ENCODE measurements at regions not wholly inside any gene's neighbourhood (a gene's known extent, or its start where the extent isn't known, plus 50 kb on each side); places are given as distances from the start of the nearest gene placed in this dataset.

GRCh38 chr6:6919173-6919572 is 188.6 kb upstream of the RREB1 start:
- CTCF ChIA-PET = interaction anchor here (0.6 to 1.0 kb wide), 2 partner anchors 8 to 293 kb away, joined by 3 read pairs; no protein-coding TSS in a partner anchor
- DNase-seq = no peak
- no peaks in the 10 kb centered on the region for H3F3A ChIP-seq (replicated peaks; ENCODE audit: insufficient read depth)
- POLR2A ChIA-PET = no interaction called here
- H3K4me1 ChIP-seq (ENCODE audit: control insufficient read depth in 1 of 2, insufficient read depth in 2 of 2, low read depth in 1 of 2, low read length in 1 of 2) = no peaks in the 10 kb centered on the region
- WGBS (ENCODE audit: low lambda C conversion rate) = 84% methylated on average over 2 of the region's 2 CpGs
- TF ChIP-seq EZH2phosphoT487 (IDR thresholded peaks at IDR 0.05; ENCODE audit: borderline replicate concordance, low read depth) (no peak), CHD2 (IDR thresholded peaks at IDR 0.05; ENCODE audit: low read length, partially characterized antibody) (no peak), GATA2 (CRISPR knock-in tag; IDR thresholded peaks at IDR 0.05) (no peak), USF2 (IDR thresholded peaks at IDR 0.05; ENCODE audit: borderline replicate concordance, low read depth, low read length) (no peak)
- H3K27ac ChIP-seq (ENCODE audit: low read depth in 2 of 2, low read length in 1 of 2) = no peak overlapping the region
- no peak overlapping the region for H3K4me2 ChIP-seq
- no peak overlapping the region for H2AFZ ChIP-seq (ENCODE audit: low read depth)
- H4K20me1 ChIP-seq (ENCODE audit: insufficient read depth) = no peaks in the 10 kb centered on the region
- H3K9me3 ChIP-seq = no peaks in the 10 kb centered on the region
- H3K36me3 ChIP-seq (replicated peaks in 1 of 2; ENCODE audit: control insufficient read depth in 1 of 2, insufficient read depth in 2 of 2, low read length in 1 of 2) = no peaks in the 10 kb centered on the region
- H3K79me2 ChIP-seq (ENCODE audit: insufficient read depth) = no peaks in the 10 kb centered on the region
- H3K4me3 ChIP-seq (ENCODE audit: low read depth in 2 of 2, low read length in 1 of 2) = no peak overlapping the region
- H3K9ac ChIP-seq = no peak overlapping the region
- H3K9me2 ChIP-seq = no peaks in the 10 kb centered on the region
- no peaks in the 10 kb centered on the region for H3K27me3 ChIP-seq (ENCODE audit: insufficient read depth)

GRCh38 chr6:6920114-6920986 is 187.4 kb upstream of the RREB1 start:
- H2AFZ ChIP-seq (ENCODE audit: low read depth) = no peak overlapping the region
- H3K4me3 ChIP-seq (ENCODE audit: low read depth in 2 of 2, low read length in 1 of 2) = no peak overlapping the region
- no peaks in the 10 kb centered on the region for H3K36me3 ChIP-seq (replicated peaks in 1 of 2; ENCODE audit: control insufficient read depth in 1 of 2, insufficient read depth in 2 of 2, low read length in 1 of 2)
- no peaks in the 10 kb centered on the region for H3F3A ChIP-seq (replicated peaks; ENCODE audit: insufficient read depth)
- ChIA-PET CTCF (interaction anchor here (1.0 kb wide), 1 partner anchor 9 kb away, joined by 3 read pairs; no protein-coding TSS in a partner anchor), POLR2A (no interaction called here)
- H3K9me2 ChIP-seq = no peaks in the 10 kb centered on the region
- H3K4me1 ChIP-seq (ENCODE audit: control insufficient read depth in 1 of 2, insufficient read depth in 2 of 2, low read depth in 1 of 2, low read length in 1 of 2) = no peaks in the 10 kb centered on the region
- H3K27me3 ChIP-seq (ENCODE audit: insufficient read depth) = no peaks in the 10 kb centered on the region
- no peaks in the 10 kb centered on the region for H4K20me1 ChIP-seq (ENCODE audit: insufficient read depth)
- no peak overlapping the region for H3K4me2 ChIP-seq
- DNase-seq = no peak
- H3K9me3 ChIP-seq = no peaks in the 10 kb centered on the region
- no peak overlapping the region for H3K9ac ChIP-seq
- WGBS (ENCODE audit: low lambda C conversion rate) = 24% methylated on average over 9 of the region's 9 CpGs
- TF ChIP-seq IRF3 (IDR thresholded peaks at IDR 0.05; ENCODE audit: low read depth, low read length) (no peak), GABPA (IDR thresholded peaks at IDR 0.05; ENCODE audit: low read depth) (no peak), ZBTB33 (IDR thresholded peaks at IDR 0.05; ENCODE audit: borderline replicate concordance, low read depth) (no peak), FOXJ3 (CRISPR knock-in tag; IDR thresholded peaks at IDR 0.05) (no peak), NFIC (IDR thresholded peaks at IDR 0.05; ENCODE audit: borderline replicate concordance) (no peak), POLR2AphosphoS5 (IDR thresholded peaks at IDR 0.05; ENCODE audit: low read depth, low read length) (no peak), RFX5 (IDR thresholded peaks at IDR 0.05; ENCODE audit: low read length) (no peak), YY1 (IDR thresholded peaks at IDR 0.05; ENCODE audit: low read depth) (no peak), PBX3 (IDR thresholded peaks at IDR 0.05) (no peak), MAX (IDR thresholded peaks at IDR 0.05; ENCODE audit: low read depth) (no peak), ELF1 (IDR thresholded peaks at IDR 0.05) (no peak), TCF12 (IDR thresholded peaks at IDR 0.05) (no peak), FOSL2 (IDR thresholded peaks at IDR 0.05; ENCODE audit: borderline replicate concordance, low read depth) (no peak), RCOR1 (IDR thresholded peaks at IDR 0.05; ENCODE audit: low read length) (no peak), RXRA (IDR thresholded peaks at IDR 0.05; ENCODE audit: borderline replicate concordance, low read depth) (no peak), CHD2 (IDR thresholded peaks at IDR 0.05; ENCODE audit: low read length, partially characterized antibody) (no peak), TEAD4 (IDR thresholded peaks at IDR 0.05; ENCODE audit: borderline replicate concordance, insufficient read depth) (no peak), TAF1 (IDR thresholded peaks at IDR 0.05; ENCODE audit: borderline replicate concordance, low read depth, low read length) (no peak)
- H3K27ac ChIP-seq (ENCODE audit: low read depth in 2 of 2, low read length in 1 of 2) = no peak overlapping the region
- no peaks in the 10 kb centered on the region for H3K79me2 ChIP-seq (ENCODE audit: insufficient read depth)

Measured in SK-N-SH (cell line).